NOMO-1 treated with dmso at 0.1 percent for 144 hours (cell line): ENCODE measurements at regions not wholly inside any gene's neighbourhood (a gene's known extent, or its start where the extent isn't known, plus 50 kb on each side); places are given as distances from the start of the nearest gene placed in this dataset.

ENCODE experiments used
- DNase-seq: peaks from one replicate; lab custom pipeline; 2025; ENCODE audit not compliant: unreplicated experiment; lab: John Stamatoyannopoulos, UW

- no peak for DNase-seq
Measured at GRCh38 chr15:98025237-98025636, 64.7 kb downstream of the ARRDC4 start.

GRCh38 chr15:98034731-98035130, 74.2 kb downstream of the ARRDC4 start:
- no peak for DNase-seq

- DNase-seq = no peak
Measured at GRCh38 chr15:98035134-98035533, 74.6 kb downstream of the ARRDC4 start.

- no peak for DNase-seq
Measured at GRCh38 chr15:98035577-98036010, 75.1 kb downstream of the ARRDC4 start.

GRCh38 chr15:98039596-98039995, 79.1 kb downstream of the ARRDC4 start:
- DNase-seq = no peak

- DNase-seq = no peak
Measured at GRCh38 chr15:98040146-98040545, 79.6 kb downstream of the ARRDC4 start.

GRCh38 chr15:98043160-98044014, 82.9 kb downstream of the ARRDC4 start:
- DNase-seq = no peak

GRCh38 chr15:98051734-98052133, 91.2 kb downstream of the ARRDC4 start:
- no peak for DNase-seq

- no peak for DNase-seq
Measured at GRCh38 chr15:98057453-98057852, 97.0 kb downstream of the ARRDC4 start.

- no peak for DNase-seq
Measured at GRCh38 chr15:98062869-98063268, 102.4 kb downstream of the ARRDC4 start.

- no peak for DNase-seq
Measured at GRCh38 chr15:98063315-98063714, 102.8 kb downstream of the ARRDC4 start.

- no peak for DNase-seq
Measured at GRCh38 chr15:98063871-98064270, 103.4 kb downstream of the ARRDC4 start.

- DNase-seq = no peak
Measured at GRCh38 chr15:98067339-98067738, 106.8 kb downstream of the ARRDC4 start.

- no peak for DNase-seq
Measured at GRCh38 chr15:98069256-98069655, 108.8 kb downstream of the ARRDC4 start.

- DNase-seq = no peak
Measured at GRCh38 chr15:98070137-98070536, 109.6 kb downstream of the ARRDC4 start.

- no peak for DNase-seq
Measured at GRCh38 chr15:98071786-98072185, 111.3 kb downstream of the ARRDC4 start.

- DNase-seq = no peak
Measured at GRCh38 chr15:98075441-98075840, 114.9 kb downstream of the ARRDC4 start.

GRCh38 chr15:98076021-98076816, 115.7 kb downstream of the ARRDC4 start:
- DNase-seq = peak; percentile 60

- no peak for DNase-seq
Measured at GRCh38 chr15:98077186-98077585, 116.7 kb downstream of the ARRDC4 start.

GRCh38 chr15:98080791-98081190, 120.3 kb downstream of the ARRDC4 start:
- DNase-seq = no peak

- DNase-seq = no peak
Measured at GRCh38 chr15:98083203-98083910, 122.9 kb downstream of the ARRDC4 start.
